Activated CD8-positive, alpha-beta memory T cell treated with anti-CD3 and anti-CD28 coated beads, Interleukin-2, amount 50 U/mL, for 4 hours (primary cell): ENCODE measurements at regions not wholly inside any gene's neighbourhood (a gene's known extent, or its start where the extent isn't known, plus 50 kb on each side); places are given as distances from the start of the nearest gene placed in this dataset.

Experiments
- DNase-seq: peaks from one replicate; pipeline ENCODE4 v3.0.0-alpha.2; 2020

GRCh38 chr10:75347186-75347585 lies 54.4 kb downstream of the ZNF503 start:
- no peak for DNase-seq

- no peak for DNase-seq
Observed at GRCh38 chr10:75345738-75346137, 55.8 kb downstream of the ZNF503 start.

GRCh38 chr10:75344170-75344569 lies 57.4 kb downstream of the ZNF503 start:
- no peak for DNase-seq

- no peak for DNase-seq
Observed at GRCh38 chr10:75342397-75342796, 59.2 kb downstream of the ZNF503 start.

GRCh38 chr10:75335983-75336382 lies 65.6 kb downstream of the ZNF503 start:
- no peak for DNase-seq

GRCh38 chr10:75335191-75335590 lies 66.4 kb downstream of the ZNF503 start:
- DNase-seq, result no peak

- DNase-seq, result no peak
Observed at GRCh38 chr10:75334720-75335119, 66.8 kb downstream of the ZNF503 start.

- no peak for DNase-seq
Observed at GRCh38 chr10:75332081-75332480, 69.5 kb downstream of the ZNF503 start.

GRCh38 chr10:75331081-75331480 lies 70.5 kb downstream of the ZNF503 start:
- no peak for DNase-seq

- DNase-seq, result no peak
Observed at GRCh38 chr10:75329190-75329745, 72.3 kb downstream of the ZNF503 start.

GRCh38 chr10:75326306-75326705 lies 75.3 kb downstream of the ZNF503 start:
- no peak for DNase-seq

GRCh38 chr10:75319274-75319673 lies 82.3 kb downstream of the ZNF503 start:
- no peak for DNase-seq

- DNase-seq, result no peak
Observed at GRCh38 chr10:75314570-75314969, 78.8 kb upstream of the COMTD1 start.

GRCh38 chr10:75312440-75312839 lies 76.7 kb upstream of the COMTD1 start:
- DNase-seq, result no peak

- no peak for DNase-seq
Observed at GRCh38 chr10:75305675-75306074, 69.9 kb upstream of the COMTD1 start.

GRCh38 chr10:75304741-75305390 lies 69.1 kb upstream of the COMTD1 start:
- DNase-seq, result no peak

- DNase-seq, result no peak
Observed at GRCh38 chr10:75304313-75304712, 68.6 kb upstream of the COMTD1 start.

- DNase-seq, result no peak
Observed at GRCh38 chr10:75303045-75303777, 67.5 kb upstream of the COMTD1 start.

GRCh38 chr10:75302029-75302428 lies 66.3 kb upstream of the COMTD1 start:
- DNase-seq, result no peak

GRCh38 chr10:75297021-75297599 lies 61.4 kb upstream of the COMTD1 start:
- no peak for DNase-seq

- no peak for DNase-seq
Observed at GRCh38 chr10:75295868-75296441, 60.2 kb upstream of the COMTD1 start.

GRCh38 chr10:75294866-75295701 lies 59.3 kb upstream of the COMTD1 start:
- peak; percentile 70 for DNase-seq

GRCh38 chr10:75294518-75294865 lies 58.7 kb upstream of the COMTD1 start:
- DNase-seq, result no peak
